SIG-M5 treated with dmso at 0.1 percent for 504 hours (cell line): ENCODE measurements at regions not wholly inside any gene's neighbourhood (a gene's known extent, or its start where the extent isn't known, plus 50 kb on each side); places are given as distances from the start of the nearest gene placed in this dataset.

ENCODE experiments used
- DNase-seq: peaks from one replicate; lab custom pipeline; 2025; ENCODE audit not compliant: unreplicated experiment; lab: John Stamatoyannopoulos, UW

GRCh38 chr4:107115185-107115847, 79.2 kb upstream of the DKK2 start:
- DNase-seq, result no peak

DNA sequence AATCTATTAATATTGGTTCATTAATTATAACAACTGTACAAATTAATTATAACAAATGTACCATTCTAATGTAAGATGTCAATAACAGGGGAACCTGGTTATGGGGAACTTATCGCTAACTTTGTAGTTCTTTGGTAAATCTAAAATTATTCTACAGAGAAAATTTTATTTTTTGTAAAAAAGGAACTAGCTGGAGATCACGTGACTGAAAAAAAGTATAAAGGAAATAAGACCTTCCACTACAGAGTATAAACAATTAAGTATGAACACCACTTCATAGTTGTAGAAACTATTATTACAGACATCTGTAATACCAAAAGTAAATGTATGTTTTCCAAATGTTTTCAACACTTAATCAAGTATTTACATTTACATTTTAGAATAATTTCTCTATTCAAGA, 77.9 kb upstream of the DKK2 start:
- no peak for DNase-seq

- no peak for DNase-seq
Observed at GRCh38 chr4:107098401-107098800, 62.3 kb upstream of the DKK2 start.

DNA sequence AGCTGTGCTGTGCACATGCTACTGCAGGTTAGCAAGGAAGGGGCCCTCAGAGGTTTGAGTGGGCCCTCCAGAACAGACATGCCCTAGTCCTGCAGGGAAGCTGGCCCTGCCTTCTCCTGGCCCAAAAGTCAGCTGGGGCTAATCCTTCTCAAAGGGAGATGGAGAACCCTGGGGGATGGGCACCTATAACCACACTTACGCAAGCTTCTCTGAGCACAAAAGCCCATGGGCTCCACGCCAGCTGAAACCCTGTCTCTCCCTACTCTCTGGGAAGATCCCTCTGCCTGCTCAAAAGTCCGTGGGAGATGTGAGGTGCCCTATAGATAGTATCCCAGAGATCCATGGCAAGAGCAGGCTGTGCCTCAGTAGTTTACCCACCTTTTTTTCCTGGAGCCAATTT, 58.9 kb upstream of the DKK2 start:
- no peak for DNase-seq

DNA sequence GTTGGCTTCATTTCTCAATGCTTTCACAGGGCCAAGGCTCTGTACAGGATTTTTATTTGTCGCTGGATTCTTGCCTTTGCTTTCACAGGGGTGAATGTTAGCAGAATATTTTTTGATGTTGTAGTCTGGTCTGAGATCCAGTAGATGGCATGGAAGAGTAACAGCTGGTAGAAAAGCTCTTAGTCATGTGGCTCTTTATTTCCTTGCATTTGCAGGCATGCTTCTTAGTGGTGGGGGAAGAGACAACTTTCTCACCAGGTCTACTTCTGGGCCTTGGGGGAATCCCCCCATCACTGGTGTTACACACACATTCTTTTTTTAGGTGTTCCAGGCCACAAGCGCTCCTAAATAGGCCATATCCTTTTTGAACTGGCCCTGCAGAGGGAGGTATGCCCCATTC, 58.2 kb upstream of the DKK2 start:
- DNase-seq, result peak; percentile 44
